BE2C (cell line): ENCODE measurements at regions not wholly inside any gene's neighbourhood (a gene's known extent, or its start where the extent isn't known, plus 50 kb on each side); places are given as distances from the start of the nearest gene placed in this dataset.

ENCODE experiments used
- DNase-seq: peaks from one replicate; pipeline ENCODE4 v3.0.0-alpha.2; 2020
- H3K27me3 ChIP-seq: fragments of 250-450 bp; sonication (Bioruptor Pico); 2 replicates; pipeline ENCODE4 v1.5.1; 2020; ENCODE audit warnings: mild to moderate bottlenecking
- H3K36me3 ChIP-seq: fragments of 250-450 bp; sonication (Bioruptor Pico); 2 replicates; pipeline ENCODE4 v1.5.1; 2020; ENCODE audit warnings: mild to moderate bottlenecking
- H3K4me1 ChIP-seq: fragments of 250-450 bp; sonication (Bioruptor Pico); 2 replicates; pipeline ENCODE4 v1.5.1; 2020
- H3K4me3 ChIP-seq: 2 replicates; pipeline ENCODE4 v1.5.1; 2011; ENCODE audit warnings: low read depth, low read length
- H3K9me3 ChIP-seq: fragments of 250-450 bp; sonication (Bioruptor Pico); 2 replicates; pipeline ENCODE4 v1.5.1; 2020
- CTCF ChIP-seq: IDR thresholded peaks from 2 replicates; pipeline ENCODE4 v1.5.1; 2012; ENCODE audit warnings: mild to moderate bottlenecking, low read depth, low read length

- H3K27me3 ChIP-seq = peaks cover 5% of the 10 kb centered on the region; the same call in 1 of the 2 replicates
- no peaks in the 10 kb centered on the region for H3K4me1 ChIP-seq
- no peak overlapping the region for H3K4me3 ChIP-seq
- H3K36me3 ChIP-seq = no peaks in the 10 kb centered on the region
- no peak for DNase-seq
- no peak for TF ChIP-seq CTCF
- H3K9me3 ChIP-seq = no peaks in the 10 kb centered on the region
These were observed 155.2 kb upstream of the AVPR1A start for GRCh38 chr12:63305901-63306875.

DNA sequence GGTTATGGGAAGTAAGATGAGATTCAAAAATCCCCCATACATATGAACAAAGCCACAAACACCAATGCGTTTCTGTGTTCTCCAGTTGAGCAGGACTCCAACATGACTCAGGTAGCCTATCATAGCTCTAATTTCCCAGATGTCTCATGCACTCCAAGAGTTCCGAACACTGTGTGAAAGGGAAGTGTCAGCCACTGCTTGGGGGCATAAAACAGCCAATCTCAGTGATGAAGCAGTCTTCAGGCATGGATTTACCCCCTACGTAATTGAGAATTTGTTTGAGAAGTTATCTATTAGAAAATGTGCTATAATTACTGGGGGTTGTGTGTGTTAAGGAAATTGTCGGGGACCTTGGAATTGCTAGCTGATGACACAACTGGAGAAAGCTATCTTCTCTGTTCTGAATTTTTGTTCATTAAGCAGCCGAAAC lies 153.9 kb upstream of the AVPR1A start:
- TF ChIP-seq CTCF = no peak
- Histone ChIP-seq H3K4me1 (no peaks in the 10 kb centered on the region), H3K27me3 (peaks cover 5% of the 10 kb centered on the region; the same call in 1 of the 2 replicates), H3K9me3 (no peaks in the 10 kb centered on the region), H3K4me3 (no peak overlapping the region), H3K36me3 (no peaks in the 10 kb centered on the region)
- DNase-seq = no peak

DNA sequence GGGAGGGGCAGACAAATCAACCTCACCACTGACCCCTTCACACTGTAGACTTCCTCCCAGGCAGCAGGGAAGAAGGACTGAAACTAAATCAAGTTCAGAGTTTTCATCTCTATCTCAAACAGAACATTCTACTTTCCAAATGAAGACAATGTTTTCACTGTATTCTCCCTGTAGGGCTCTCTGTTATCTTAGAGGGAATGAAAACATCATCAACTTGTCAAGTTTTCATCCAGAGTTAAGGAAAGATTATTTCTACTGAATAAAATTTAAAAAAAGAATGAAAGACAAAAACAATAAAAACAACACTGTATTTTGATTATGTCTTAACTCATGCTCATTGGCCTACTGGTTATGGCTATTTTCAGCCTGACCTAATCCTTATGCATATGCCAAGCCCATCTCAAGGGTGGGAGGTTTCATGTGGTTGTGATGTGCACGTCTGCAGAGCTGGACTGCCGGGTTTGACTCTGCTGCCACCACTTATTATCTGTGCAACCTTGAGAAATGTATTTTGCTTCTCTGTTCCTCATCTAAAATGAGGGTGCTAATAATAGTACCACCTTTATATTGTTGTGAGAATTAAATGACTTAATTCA lies 152.0 kb upstream of the AVPR1A start:
- no peak for DNase-seq
- Histone ChIP-seq H3K9me3 (no peaks in the 10 kb centered on the region), H3K4me3 (no peak overlapping the region), H3K4me1 (no peaks in the 10 kb centered on the region), H3K27me3 (peaks cover 5% of the 10 kb centered on the region; the same call in 1 of the 2 replicates), H3K36me3 (no peaks in the 10 kb centered on the region)
- TF ChIP-seq CTCF = no peak

- no peak overlapping the region for H3K4me3 ChIP-seq
- no peaks in the 10 kb centered on the region for H3K36me3 ChIP-seq
- no peak for TF ChIP-seq CTCF
- H3K9me3 ChIP-seq = no peaks in the 10 kb centered on the region
- peaks cover 5% of the 10 kb centered on the region; the same call in 1 of the 2 replicates for H3K27me3 ChIP-seq
- DNase-seq = no peak
- no peaks in the 10 kb centered on the region for H3K4me1 ChIP-seq
These were observed 151.4 kb upstream of the AVPR1A start for GRCh38 chr12:63302269-63302940.

DNA sequence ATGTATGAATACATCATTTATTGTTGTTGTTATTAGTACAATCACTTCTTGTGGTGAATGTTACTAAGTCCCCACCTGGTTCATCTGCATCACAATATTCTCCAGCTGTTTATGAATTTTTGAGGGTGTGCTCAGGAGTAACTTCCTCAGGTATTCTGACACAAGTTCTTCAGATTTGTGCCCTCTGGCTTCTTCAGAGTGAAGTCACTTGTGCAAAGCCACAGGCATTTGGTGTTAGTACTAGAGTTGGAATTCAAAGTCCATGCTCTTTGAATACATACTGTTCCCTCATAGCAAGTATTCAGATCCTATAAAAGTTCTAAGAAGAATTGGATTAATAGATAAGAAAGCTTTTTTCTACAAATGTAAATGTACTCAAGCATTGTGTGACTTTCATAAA lies 150.3 kb upstream of the AVPR1A start:
- Histone ChIP-seq H3K36me3 (no peaks in the 10 kb centered on the region), H3K9me3 (no peaks in the 10 kb centered on the region), H3K4me3 (no peak overlapping the region), H3K27me3 (no peaks in the 10 kb centered on the region), H3K4me1 (no peaks in the 10 kb centered on the region)
- no peak for DNase-seq
- TF ChIP-seq CTCF = no peak
